Hematopoietic multipotent progenitor cell treated with erythropoietin and hydrocortisone succinate and interleukin-3 and kit ligand, for 8 days (in vitro differentiated cells): ENCODE measurements at regions not wholly inside any gene's neighbourhood (a gene's known extent, or its start where the extent isn't known, plus 50 kb on each side); places are given as distances from the start of the nearest gene placed in this dataset.
"Not testable (repeated sequence)": the region's sequence is repeated elsewhere in the genome, so short reads cannot be mapped to it uniquely, and the experiment has no call there.

Experiments
- DNase-seq: peaks from one replicate; pipeline ENCODE4 v3.0.0-alpha.2; 2015

- DNase-seq, result no peak
These were observed 587.1 kb upstream of the GRIA3 start for GRCh38 chrX:122596998-122597397.

DNA sequence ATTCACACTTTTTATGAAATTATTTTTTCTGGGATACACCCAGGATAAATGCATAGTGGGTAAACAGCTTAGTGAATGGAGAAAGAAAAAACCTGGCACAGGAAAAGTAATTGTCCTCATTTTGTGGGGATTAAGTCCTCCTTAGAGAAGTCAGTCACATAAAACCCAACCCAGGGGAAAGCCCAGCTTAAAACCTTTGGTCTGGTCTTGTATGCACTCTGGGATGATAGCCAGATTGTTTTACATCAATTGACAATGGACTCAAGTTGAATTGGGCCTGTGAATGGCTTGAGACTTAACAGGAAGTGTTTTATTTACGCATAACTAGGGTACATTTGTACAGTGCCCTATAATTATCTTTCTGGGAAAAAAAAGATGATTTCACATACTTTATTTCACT lies 561.3 kb upstream of the GRIA3 start:
- no peak for DNase-seq

GRCh38 chrX:122625239-122625638 lies 558.8 kb upstream of the GRIA3 start:
- no peak for DNase-seq

- DNase-seq, result no peak
These were observed 558.3 kb upstream of the GRIA3 start for GRCh38 chrX:122625821-122626220.

DNA sequence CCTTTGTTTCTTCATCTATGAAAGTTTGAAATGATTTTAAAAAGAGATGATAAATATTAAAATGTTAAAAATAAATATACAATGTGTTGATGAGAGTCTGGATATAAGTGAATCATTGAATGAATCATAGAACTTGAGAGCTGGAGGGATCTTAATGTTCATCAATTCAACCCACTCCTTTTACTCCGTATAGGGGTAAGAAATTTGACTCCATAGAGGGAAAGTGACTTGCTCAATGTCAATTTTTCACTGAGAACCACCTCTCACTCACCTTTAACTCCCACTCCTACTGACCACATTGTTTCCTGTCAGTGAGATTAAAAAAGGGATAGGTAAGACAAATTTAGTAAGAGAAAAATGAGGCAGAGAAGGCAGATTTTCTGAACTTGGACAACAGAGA lies 557.2 kb upstream of the GRIA3 start:
- no peak for DNase-seq

DNA sequence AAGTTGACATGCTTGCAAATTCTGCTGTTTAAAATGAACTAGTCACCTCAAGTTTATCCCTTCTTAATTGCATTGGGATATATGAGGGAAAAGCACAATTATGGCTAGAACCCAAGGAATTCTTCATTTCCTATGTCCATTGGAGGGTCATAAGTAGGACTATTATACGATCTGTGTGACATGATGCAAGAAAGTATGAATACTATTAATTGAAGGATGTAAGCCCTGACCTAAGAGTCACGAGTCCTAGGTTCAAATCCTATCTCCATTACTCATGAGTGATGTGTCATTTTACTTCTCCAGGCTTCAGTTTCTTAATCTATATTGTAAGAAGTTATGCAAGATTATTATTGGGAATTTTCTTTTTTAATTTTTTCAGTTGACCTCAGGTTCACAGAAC lies 542.9 kb upstream of the GRIA3 start:
- DNase-seq, result no peak

DNA sequence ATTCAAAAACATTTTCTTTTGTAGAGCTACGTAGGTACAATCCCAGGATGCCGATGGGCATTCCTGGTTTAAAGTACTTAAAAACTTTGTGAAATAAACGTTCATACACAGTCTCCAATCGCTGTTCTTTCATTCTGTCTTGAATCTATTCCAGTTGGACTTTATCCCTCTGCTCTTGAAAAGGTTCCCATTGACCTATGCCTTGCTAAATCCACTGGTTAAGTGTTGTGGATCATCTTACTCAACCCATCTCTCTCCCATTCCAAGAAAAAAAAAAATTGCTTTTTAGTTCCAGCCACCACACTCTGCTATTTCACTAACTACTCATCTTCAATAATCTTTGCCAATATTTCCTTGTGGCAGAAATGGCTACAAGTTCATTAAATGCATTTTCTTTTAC lies 542.3 kb upstream of the GRIA3 start:
- DNase-seq, result no peak

GRCh38 chrX:122655256-122655655 lies 528.8 kb upstream of the GRIA3 start:
- not testable (repeated sequence) for DNase-seq

- DNase-seq, result no peak
These were observed 517.5 kb upstream of the GRIA3 start for GRCh38 chrX:122666601-122667000.

GRCh38 chrX:122667667-122668066 lies 516.4 kb upstream of the GRIA3 start:
- no peak for DNase-seq

DNA sequence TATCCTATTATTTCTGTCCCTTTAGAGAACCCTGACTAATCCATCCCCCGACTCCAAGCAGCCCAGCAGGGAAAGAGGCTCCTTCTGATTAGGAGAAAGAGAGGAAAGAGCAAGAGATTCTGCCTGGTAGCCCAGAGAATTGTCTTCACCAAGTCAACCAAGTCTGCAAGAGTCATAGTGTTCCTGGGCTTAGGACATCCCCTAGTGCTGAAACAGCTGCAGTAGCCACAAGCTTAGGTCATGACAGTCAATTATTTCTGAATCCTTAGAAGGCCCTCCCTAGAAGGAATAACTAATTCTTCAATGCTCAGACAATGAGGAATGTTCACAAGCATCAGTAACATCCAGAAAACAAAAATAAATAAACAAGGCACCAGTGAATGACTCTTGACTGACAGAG lies 480.3 kb upstream of the GRIA3 start:
- DNase-seq, result no peak

DNA sequence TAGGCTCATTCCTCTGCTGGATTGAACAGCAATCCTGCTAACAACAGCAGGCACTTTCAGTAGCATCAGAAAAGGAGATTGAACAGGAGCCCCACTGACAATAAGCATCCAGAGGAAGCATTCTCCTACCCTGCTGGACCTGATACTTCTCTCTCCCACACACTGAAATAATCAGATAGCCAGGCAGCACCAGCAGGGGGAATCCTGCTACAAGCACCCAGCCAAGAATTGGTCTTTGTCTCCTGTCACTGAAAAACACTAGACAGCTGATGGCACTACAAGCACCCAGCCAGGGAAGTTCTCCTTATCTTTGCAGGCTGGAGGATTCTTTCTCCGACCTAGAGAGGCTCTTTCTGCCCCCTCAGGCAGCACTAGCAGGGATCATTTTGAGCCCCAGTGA lies 444.3 kb upstream of the GRIA3 start:
- no peak for DNase-seq

DNA sequence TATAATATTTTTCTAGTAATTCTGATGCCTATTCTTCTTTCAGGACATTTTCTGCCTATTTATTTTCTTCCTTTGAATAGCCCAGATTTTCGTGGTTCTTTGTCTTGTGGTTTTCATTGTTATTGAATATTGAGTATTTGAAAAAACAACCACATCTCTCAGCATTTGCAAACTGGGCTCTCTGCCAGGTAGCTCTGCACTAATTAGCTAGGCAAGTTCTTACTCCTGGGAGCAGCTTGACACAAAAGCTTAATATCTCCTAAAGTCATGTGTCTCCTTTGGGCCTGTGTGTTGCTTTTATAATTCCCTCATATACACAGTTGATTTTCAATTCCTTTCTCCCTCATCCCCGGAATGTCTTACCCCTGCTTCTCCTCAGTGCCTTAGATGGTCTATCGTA lies 413.5 kb upstream of the GRIA3 start:
- DNase-seq, result no peak

GRCh38 chrX:122771933-122772332 lies 412.1 kb upstream of the GRIA3 start:
- DNase-seq, result no peak

GRCh38 chrX:122777766-122778165 lies 406.3 kb upstream of the GRIA3 start:
- no peak for DNase-seq

DNA sequence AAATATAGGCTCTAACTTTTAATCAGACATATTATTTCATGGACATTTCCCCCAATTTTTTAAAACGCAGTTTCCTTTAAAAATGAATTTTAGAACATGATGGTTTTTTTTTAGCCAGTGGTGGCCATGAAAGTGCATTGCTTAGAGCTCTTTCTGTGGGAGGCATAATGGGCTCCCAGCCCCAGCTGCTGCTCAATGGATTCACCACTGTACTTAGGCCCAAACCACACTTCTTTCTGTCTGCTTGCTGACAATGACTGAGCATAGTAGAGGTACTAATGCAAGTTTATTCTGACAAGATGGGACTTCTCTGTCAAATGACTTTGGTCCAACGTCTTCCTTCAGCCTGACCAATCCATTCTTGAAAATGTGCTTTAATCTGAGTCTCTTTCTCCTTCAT lies 400.2 kb upstream of the GRIA3 start:
- no peak for DNase-seq

GRCh38 chrX:122787231-122787630 lies 396.8 kb upstream of the GRIA3 start:
- DNase-seq, result no peak

- DNase-seq, result no peak
These were observed 395.9 kb upstream of the GRIA3 start for GRCh38 chrX:122788216-122788615.

- DNase-seq, result no peak
These were observed 393.5 kb upstream of the GRIA3 start for GRCh38 chrX:122790376-122791095.

- DNase-seq, result no peak
These were observed 370.2 kb upstream of the GRIA3 start for GRCh38 chrX:122813876-122814275.

DNA sequence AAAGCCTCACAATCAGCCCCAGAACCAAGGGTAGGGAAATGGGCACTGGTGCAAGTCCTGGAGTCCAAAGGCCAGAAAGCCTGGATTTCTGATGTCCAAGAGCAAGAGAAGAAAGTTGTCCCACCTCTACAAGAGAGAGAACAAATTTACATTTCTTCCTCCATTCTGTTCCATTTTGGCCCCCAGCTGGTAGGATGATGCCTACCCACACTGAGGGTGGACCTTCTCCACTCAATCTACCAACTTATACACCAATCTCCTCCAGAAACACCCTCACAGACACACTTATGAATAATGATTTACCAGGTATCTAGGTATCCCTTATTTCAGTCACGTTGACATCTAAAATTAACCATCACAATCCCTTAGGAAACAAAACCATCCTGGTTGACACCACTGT lies 367.8 kb upstream of the GRIA3 start:
- no peak for DNase-seq

DNA sequence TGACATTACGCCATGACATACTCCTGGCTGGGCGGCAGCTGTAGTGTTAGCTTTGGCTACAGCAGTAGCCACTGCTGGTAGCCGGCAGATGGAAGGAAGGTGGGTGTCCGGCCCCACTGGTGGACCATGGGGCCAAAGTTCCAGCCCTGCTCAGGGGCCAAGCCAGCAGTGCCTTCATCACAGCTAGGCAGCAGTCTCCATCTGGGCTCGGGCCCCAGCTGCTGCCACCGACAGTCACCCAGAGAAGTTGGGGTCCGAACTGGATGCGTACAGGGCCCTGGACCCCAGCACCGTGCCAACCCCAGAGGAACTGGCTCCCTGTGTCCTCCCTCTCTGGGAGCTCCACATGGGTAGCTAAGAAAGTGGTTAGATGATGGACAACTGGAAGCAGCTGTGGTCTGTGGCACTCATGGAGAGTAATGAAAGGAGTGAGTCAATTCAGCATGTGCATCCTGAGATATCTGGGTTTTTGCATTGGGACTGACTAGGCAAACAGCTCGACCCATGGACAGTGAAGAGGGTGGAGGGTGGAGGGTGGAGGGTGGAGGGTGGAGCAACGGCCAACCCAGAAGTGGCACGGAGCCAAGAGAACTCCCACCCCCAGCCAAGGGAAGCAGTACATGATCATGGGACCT lies 366.6 kb upstream of the GRIA3 start:
- DNase-seq, result no peak

- no peak for DNase-seq
These were observed 366.0 kb upstream of the GRIA3 start for GRCh38 chrX:122818068-122818467.

DNA sequence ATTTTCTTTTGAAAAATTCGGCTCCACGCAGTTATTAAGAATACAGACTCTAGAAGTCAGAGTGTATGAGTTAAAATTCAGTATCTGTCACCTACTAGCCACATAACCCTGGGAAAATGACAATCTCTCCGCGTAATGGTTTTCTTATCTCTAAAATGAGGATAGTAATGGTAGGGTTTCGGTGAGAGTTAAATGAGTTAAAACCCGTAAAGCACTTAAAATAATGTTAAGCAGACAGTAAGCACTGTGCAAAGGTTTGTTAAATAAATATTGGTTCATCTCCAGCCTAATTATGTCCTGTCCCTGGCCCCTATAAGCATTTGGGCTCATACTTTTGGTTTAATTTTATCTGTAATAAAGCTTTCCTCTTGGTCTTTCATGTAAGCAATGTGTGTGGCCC lies 350.8 kb upstream of the GRIA3 start:
- DNase-seq, result no peak

DNA sequence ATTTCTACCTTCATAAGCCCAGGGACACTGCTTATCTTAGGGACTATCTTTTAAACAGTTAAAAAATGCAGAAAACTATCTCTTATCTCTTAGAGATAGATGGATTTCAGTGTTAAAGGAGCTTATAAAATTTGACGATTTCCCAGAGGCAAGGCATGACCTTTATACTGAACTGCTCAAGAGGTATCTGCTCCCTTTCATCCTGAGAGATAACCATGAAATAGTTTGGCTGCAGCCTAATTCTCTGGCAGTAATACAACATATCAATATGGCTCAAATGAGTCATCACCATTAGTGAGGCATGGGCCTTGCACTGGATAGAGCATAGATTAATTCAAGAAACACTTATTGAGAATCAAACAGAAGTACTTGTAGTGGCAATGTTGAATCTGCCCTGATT lies 348.2 kb upstream of the GRIA3 start:
- DNase-seq, result no peak
